WERI-Rb-1 (cell line): ENCODE measurements at regions not wholly inside any gene's neighbourhood (a gene's known extent, or its start where the extent isn't known, plus 50 kb on each side); places are given as distances from the start of the nearest gene placed in this dataset.

ENCODE experiments used
- DNase-seq: peaks from one replicate; pipeline ENCODE4 v3.0.0-alpha.2; 2020
- H3K27ac ChIP-seq: fragments of 250-450 bp; sonication (Bioruptor Pico); 2 replicates; pipeline ENCODE4 v1.5.1; 2020; ENCODE audit warnings: mild to moderate bottlenecking, moderate library complexity
- H3K27me3 ChIP-seq: fragments of 250-450 bp; sonication (Bioruptor Pico); 2 replicates; pipeline ENCODE4 v1.5.1; 2021; ENCODE audit warnings: mild to moderate bottlenecking, low read depth, moderate library complexity; ENCODE audit not compliant: insufficient read depth, severe bottlenecking
- H3K36me3 ChIP-seq: fragments of 250-450 bp; sonication (Bioruptor Pico); 2 replicates; pipeline ENCODE4 v1.5.1; 2020; ENCODE audit warnings: mild to moderate bottlenecking, moderate library complexity
- H3K4me3 ChIP-seq: 2 replicates; pipeline ENCODE4 v1.5.1; 2011; ENCODE audit warnings: low read depth, mild to moderate bottlenecking, control low read depth, low read length
- H3K9me3 ChIP-seq: fragments of 250-450 bp; sonication (Bioruptor Pico); 2 replicates; pipeline ENCODE4 v1.5.1; 2021; ENCODE audit warnings: mild to moderate bottlenecking, moderate library complexity; ENCODE audit not compliant: severe bottlenecking
- CTCF ChIP-seq: IDR thresholded peaks from 2 replicates; pipeline ENCODE4 v1.5.1; 2011; ENCODE audit warnings: low read depth, mild to moderate bottlenecking, control low read depth, inconsistent platforms, low read length

DNA sequence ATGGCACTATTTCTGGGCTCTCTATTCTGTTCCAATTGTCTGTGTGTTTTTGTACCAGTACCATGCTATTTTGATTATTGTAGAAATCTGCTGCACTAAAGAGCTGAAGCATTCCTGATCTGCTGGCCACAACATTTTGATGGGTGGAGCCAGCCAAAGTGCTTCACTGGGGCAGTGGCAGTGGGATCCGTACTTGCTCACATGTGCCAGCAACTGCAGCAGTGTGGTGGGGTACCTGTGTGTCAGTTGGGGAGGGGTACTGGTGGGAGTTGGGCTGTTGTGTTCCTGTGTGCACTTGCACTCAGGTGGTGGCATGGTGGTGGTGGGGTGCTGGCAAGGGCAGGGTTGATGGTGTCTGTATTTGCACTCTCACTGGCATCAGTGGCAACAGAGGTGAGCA is 204.6 kb upstream of the ALG10 start:
- H3K27me3 ChIP-seq = peaks cover 12% of the 10 kb centered on the region
- H3K4me3 ChIP-seq = no peak overlapping the region
- TF ChIP-seq CTCF = no peak
- no peak overlapping the region for H3K27ac ChIP-seq
- no peaks in the 10 kb centered on the region for H3K9me3 ChIP-seq
- no peak for DNase-seq
- no peaks in the 10 kb centered on the region for H3K36me3 ChIP-seq

DNA sequence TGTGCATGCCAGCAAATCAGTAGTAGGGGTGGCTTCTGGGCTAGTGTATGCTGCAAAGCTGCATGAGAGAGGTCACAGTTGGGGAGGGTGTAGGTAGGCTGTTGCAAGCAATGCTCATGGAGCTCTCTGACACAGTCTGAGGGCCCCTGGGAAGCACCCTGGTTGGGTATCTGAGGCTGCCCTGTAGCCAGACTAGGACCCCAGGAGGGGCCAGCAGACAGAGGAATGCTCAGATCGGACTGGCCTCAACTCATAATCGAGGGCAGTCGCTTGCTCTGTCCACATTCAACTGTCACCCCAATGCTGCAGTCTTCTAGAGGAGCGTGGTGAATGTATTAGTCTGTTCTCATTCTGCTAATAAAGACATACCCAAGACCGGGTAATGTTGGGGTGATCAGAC is 204.0 kb upstream of the ALG10 start:
- Histone ChIP-seq H3K36me3 (no peaks in the 10 kb centered on the region), H3K27me3 (peaks cover 12% of the 10 kb centered on the region), H3K27ac (no peak overlapping the region), H3K4me3 (no peak overlapping the region), H3K9me3 (no peaks in the 10 kb centered on the region)
- no peak for TF ChIP-seq CTCF
- no peak for DNase-seq

DNA sequence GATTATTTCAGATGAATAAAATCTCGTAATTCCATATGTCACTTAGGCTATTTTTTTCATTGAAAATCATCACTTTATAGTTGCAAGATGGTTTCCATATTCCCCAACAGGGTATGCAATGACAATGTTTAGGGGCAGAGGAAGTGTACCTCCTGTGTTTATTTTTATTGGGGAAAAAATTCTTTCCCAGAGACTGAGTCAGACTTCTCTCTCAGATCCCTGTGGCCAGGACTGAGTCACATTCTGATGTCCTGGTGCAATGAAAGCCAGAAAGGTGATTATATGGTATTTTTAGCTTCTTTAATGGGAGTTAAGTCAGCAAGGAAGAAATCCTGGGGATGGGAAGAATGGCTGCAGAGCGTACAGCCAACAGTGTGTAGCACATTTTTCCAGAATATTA is 196.9 kb upstream of the ALG10 start:
- Histone ChIP-seq H3K36me3 (no peaks in the 10 kb centered on the region), H3K27ac (no peak overlapping the region), H3K27me3 (peaks cover 29% of the 10 kb centered on the region), H3K9me3 (no peaks in the 10 kb centered on the region), H3K4me3 (no peak overlapping the region)
- no peak for DNase-seq
- TF ChIP-seq CTCF = no peak

GRCh38 chr12:33825986-33826602 is 196.2 kb upstream of the ALG10 start:
- no peak overlapping the region for H3K27ac ChIP-seq
- no peaks in the 10 kb centered on the region for H3K9me3 ChIP-seq
- no peaks in the 10 kb centered on the region for H3K36me3 ChIP-seq
- H3K4me3 ChIP-seq = no peak overlapping the region
- peaks cover 29% of the 10 kb centered on the region for H3K27me3 ChIP-seq
- DNase-seq = no peak
- no peak for TF ChIP-seq CTCF

- Histone ChIP-seq H3K9me3 (no peaks in the 10 kb centered on the region), H3K36me3 (no peaks in the 10 kb centered on the region), H3K27ac (no peak overlapping the region), H3K4me3 (no peak overlapping the region), H3K27me3 (peaks cover 42% of the 10 kb centered on the region)
- no peak for TF ChIP-seq CTCF
- no peak for DNase-seq
These were observed 194.0 kb upstream of the ALG10 start for GRCh38 chr12:33828326-33828725.

DNA sequence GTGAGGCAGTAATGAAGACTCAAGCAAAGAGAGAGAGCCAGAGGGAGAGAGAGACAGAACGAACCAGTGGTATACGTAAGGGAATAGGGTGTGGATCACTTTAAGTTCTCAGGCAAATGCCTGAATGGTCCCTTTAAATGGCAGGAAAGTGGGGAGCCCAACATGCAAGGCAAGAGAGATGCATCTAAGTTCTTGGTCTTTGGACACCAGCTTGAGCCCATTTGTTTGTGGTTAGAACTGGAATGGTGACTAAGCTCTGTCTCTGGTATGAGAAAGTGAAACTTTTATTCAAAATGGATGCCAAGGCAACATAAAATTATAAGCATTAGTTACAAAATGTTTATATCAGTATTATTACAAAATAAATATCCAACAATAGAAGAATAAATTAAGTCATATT is 192.2 kb upstream of the ALG10 start:
- H3K27me3 ChIP-seq = peaks cover 46% of the 10 kb centered on the region
- no peak for TF ChIP-seq CTCF
- DNase-seq = no peak

More for the DNA sequence above, 192.2 kb upstream of the ALG10 start:
- H3K27ac ChIP-seq = no peak overlapping the region
- no peaks in the 10 kb centered on the region for H3K36me3 ChIP-seq
- no peaks in the 10 kb centered on the region for H3K9me3 ChIP-seq
- no peak overlapping the region for H3K4me3 ChIP-seq
